ENCODE measurements at regions not wholly inside any gene's neighbourhood (a gene's known extent, or its start where the extent isn't known, plus 50 kb on each side); places are given as distances from the start of the nearest gene placed in this dataset.

DNA sequence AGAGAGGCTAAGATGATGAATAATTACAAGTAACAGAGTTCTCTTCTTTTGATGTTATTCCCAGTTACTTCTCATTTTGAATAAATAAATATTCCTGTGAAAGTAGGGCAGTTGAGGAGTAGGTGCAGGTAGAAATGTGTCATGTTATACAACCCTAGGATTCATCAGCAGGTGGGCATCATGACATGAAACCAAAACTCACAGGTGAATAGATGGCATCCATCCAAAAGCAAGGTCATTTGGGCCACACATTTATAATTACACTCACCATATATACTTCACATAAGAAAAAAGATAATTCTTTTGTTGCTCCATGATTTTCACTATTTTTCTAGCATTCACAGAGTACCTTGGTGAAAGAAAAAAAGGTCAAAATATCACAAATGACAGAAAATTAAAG, 273.6 kb downstream of the ZBBX start:
- TF ChIP-seq, protein P1, sequence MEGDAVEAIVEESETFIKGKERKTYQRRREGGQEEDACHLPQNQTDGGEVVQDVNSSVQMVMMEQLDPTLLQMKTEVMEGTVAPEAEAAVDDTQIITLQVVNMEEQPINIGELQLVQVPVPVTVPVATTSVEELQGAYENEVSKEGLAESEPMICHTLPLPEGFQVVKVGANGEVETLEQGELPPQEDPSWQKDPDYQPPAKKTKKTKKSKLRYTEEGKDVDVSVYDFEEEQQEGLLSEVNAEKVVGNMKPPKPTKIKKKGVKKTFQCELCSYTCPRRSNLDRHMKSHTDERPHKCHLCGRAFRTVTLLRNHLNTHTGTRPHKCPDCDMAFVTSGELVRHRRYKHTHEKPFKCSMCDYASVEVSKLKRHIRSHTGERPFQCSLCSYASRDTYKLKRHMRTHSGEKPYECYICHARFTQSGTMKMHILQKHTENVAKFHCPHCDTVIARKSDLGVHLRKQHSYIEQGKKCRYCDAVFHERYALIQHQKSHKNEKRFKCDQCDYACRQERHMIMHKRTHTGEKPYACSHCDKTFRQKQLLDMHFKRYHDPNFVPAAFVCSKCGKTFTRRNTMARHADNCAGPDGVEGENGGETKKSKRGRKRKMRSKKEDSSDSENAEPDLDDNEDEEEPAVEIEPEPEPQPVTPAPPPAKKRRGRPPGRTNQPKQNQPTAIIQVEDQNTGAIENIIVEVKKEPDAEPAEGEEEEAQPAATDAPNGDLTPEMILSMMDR (conservative IDR thresholded peaks at IDR 0.05; ENCODE audit: low read depth, low read length): no peak
- no peak for TF ChIP-seq EZH2 (IDR thresholded peaks at IDR 0.05; ENCODE audit: borderline replicate concordance, low read depth, low read length, poor library complexity, severe bottlenecking)

Data from A673 (cell line).